ENCODE measurements at regions not wholly inside any gene's neighbourhood (a gene's known extent, or its start where the extent isn't known, plus 50 kb on each side); places are given as distances from the start of the nearest gene placed in this dataset.

GRCh38 chr16:13291591-13292333 is 390.4 kb downstream of the SHISA9 start:
- DNase-seq (ENCODE audit: low spot score) = no peak

- DNase-seq (ENCODE audit: low spot score) = no peak
Observed at GRCh38 chr16:13296206-13296605, 394.8 kb downstream of the SHISA9 start.

- no peak for DNase-seq (ENCODE audit: low spot score)
Observed at GRCh38 chr16:13298666-13299065, 397.3 kb downstream of the SHISA9 start.

- DNase-seq (ENCODE audit: low spot score) = peak; percentile 73
Observed at GRCh38 chr16:13300066-13300840, 398.9 kb downstream of the SHISA9 start.

GRCh38 chr16:13305019-13305755 is 403.8 kb downstream of the SHISA9 start:
- DNase-seq (ENCODE audit: low spot score) = no peak

GRCh38 chr16:13306161-13306995 is 405.0 kb downstream of the SHISA9 start:
- DNase-seq (ENCODE audit: low spot score) = no peak

GRCh38 chr16:13307255-13307654 is 405.9 kb downstream of the SHISA9 start:
- no peak for DNase-seq (ENCODE audit: low spot score)

- DNase-seq (ENCODE audit: low spot score) = no peak
Observed at GRCh38 chr16:13307851-13308250, 406.5 kb downstream of the SHISA9 start.

GRCh38 chr16:13312063-13312462 is 410.7 kb downstream of the SHISA9 start:
- no peak for DNase-seq (ENCODE audit: low spot score)

- DNase-seq (ENCODE audit: low spot score) = no peak
Observed at GRCh38 chr16:13313351-13313750, 412.0 kb downstream of the SHISA9 start.

- no peak for DNase-seq (ENCODE audit: low spot score)
Observed at GRCh38 chr16:13314633-13315032, 413.2 kb downstream of the SHISA9 start.

GRCh38 chr16:13315642-13316427 is 414.4 kb downstream of the SHISA9 start:
- no peak for DNase-seq (ENCODE audit: low spot score)

GRCh38 chr16:13322336-13322735 is 420.9 kb downstream of the SHISA9 start:
- no peak for DNase-seq (ENCODE audit: low spot score)

GRCh38 chr16:13324851-13325250 is 423.5 kb downstream of the SHISA9 start:
- no peak for DNase-seq (ENCODE audit: low spot score)

GRCh38 chr16:13325396-13325795 is 424.0 kb downstream of the SHISA9 start:
- no peak for DNase-seq (ENCODE audit: low spot score)

GRCh38 chr16:13331918-13332317 is 430.5 kb downstream of the SHISA9 start:
- no peak for DNase-seq (ENCODE audit: low spot score)

GRCh38 chr16:13332713-13333255 is 431.4 kb downstream of the SHISA9 start:
- DNase-seq (ENCODE audit: low spot score) = no peak

GRCh38 chr16:13333336-13333735 is 431.9 kb downstream of the SHISA9 start:
- DNase-seq (ENCODE audit: low spot score) = no peak

GRCh38 chr16:13335879-13336278 is 434.5 kb downstream of the SHISA9 start:
- DNase-seq (ENCODE audit: low spot score) = no peak

- DNase-seq (ENCODE audit: low spot score) = no peak
Observed at GRCh38 chr16:13336335-13336734, 434.9 kb downstream of the SHISA9 start.

All from putamen (tissue), 1 donor.